Subcutaneous abdominal adipose tissue (tissue), 5 donors: ENCODE measurements at regions not wholly inside any gene's neighbourhood (a gene's known extent, or its start where the extent isn't known, plus 50 kb on each side); places are given as distances from the start of the nearest gene placed in this dataset.
"Not testable (repeated sequence)": the region's sequence is repeated elsewhere in the genome, so short reads cannot be mapped to it uniquely, and the experiment has no call there.

ENCODE experiments used
- H3K27ac ChIP-seq: one replicate; pipeline ENCODE4 v1.7.0; 2013; ENCODE audit warnings: low read depth, mild to moderate bottlenecking, inconsistent platforms, low read length, moderate library complexity
- H3K27me3 ChIP-seq, 5 donors: one replicate each; pipeline ENCODE4 v1.7.0; 2013; ENCODE audit warnings: low read length in 5 of 5, inconsistent platforms in 1 of 5; ENCODE audit not compliant: control insufficient read depth in 5 of 5, insufficient read depth in 4 of 5
- H3K36me3 ChIP-seq, 5 donors: one replicate each; pipeline ENCODE4 v1.7.0; 2013; ENCODE audit warnings: low read length in 5 of 5; ENCODE audit not compliant: control insufficient read depth in 5 of 5, insufficient read depth in 5 of 5
- H3K4me1 ChIP-seq, 5 donors: one replicate each; pipeline ENCODE4 v1.7.0; 2013; ENCODE audit warnings: low read length in 5 of 5, mild to moderate bottlenecking in 3 of 5, moderate library complexity in 1 of 5; ENCODE audit not compliant: control insufficient read depth in 5 of 5, insufficient read depth in 5 of 5
- H3K4me3 ChIP-seq, 5 donors: one replicate each; pipeline ENCODE4 v1.7.0; 2013; ENCODE audit warnings: low read length in 5 of 5, low read depth in 1 of 5
- H3K9ac ChIP-seq, 5 donors: one replicate each; pipeline ENCODE4 v1.7.0; 2013; ENCODE audit warnings: low read length in 5 of 5, mild to moderate bottlenecking in 4 of 5, moderate library complexity in 3 of 5
- H3K9me3 ChIP-seq, 5 donors: one replicate each; pipeline ENCODE4 v1.7.0; 2013; ENCODE audit warnings: low read length in 5 of 5; ENCODE audit not compliant: control insufficient read depth in 5 of 5
- donor health status: healthy.
- donor health status: healthy.
- donor health status: healthy.
- donor health status: healthy.
- donor health status: healthy.

DNA sequence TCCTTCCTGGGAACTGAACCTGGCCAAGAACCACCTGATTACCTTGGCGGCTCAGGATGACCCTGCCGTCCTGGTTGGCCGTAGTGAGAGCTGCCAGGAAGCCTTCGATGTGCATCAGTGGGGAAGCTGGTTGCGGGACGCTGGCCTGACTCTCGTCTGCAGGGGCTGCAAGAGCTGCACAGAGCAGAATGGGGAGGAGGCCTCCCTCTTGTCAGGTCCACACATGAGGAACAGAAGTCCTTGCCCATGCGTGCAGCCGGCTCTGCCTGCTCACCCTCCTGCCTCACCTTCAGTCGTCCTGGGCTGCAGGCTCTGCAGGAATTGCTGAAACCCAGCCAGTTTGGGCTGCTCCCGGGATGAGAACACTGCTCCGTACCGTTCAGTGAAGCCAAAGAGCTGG lies 182.3 kb downstream of the KLRB1 start:
- H3K9me3 ChIP-seq, H3K27me3 ChIP-seq, H3K4me3 ChIP-seq, H3K36me3 ChIP-seq, H3K27ac ChIP-seq, H3K9ac ChIP-seq, H3K4me1 ChIP-seq: not testable (repeated sequence)

DNA sequence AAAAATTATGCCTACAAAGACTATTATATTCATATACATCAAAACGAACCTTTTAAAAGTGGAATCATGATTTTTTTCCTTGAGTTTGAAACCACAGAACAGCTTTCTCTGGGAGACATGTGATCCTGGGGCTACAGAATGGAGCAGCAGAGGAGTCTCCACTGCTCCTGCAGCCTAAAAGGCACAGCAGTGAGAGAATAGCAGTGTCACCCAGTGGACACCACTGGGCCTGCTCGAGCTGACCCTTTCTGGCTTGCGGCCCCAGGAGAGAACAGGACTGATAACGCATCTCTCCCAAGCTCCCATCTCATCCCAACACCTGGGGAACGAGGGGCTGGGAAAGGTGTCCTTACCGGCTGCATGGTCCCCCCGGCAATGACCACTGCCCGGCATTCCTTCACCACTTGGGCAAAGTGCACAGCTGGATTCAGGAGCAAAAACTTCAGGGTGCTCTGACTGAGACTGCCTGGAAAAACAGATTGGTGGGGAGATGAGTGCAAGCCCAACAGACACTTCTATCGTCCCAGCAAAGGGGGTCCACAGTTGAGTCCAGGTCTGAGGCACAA lies 183.5 kb downstream of the KLRB1 start:
- not testable (repeated sequence) for H3K27ac ChIP-seq, H3K9me3 ChIP-seq, H3K36me3 ChIP-seq, H3K4me3 ChIP-seq, H3K27me3 ChIP-seq, H3K9ac ChIP-seq, H3K4me1 ChIP-seq

GRCh38 chr12:9422689-9423088 lies 185.0 kb downstream of the KLRB1 start:
- H3K27ac ChIP-seq, H3K4me1 ChIP-seq, H3K9ac ChIP-seq, H3K36me3 ChIP-seq, H3K9me3 ChIP-seq, H3K27me3 ChIP-seq, H3K4me3 ChIP-seq: not testable (repeated sequence)

GRCh38 chr12:9421520-9422086 lies 186.1 kb downstream of the KLRB1 start:
- H3K27me3 ChIP-seq, H3K36me3 ChIP-seq, H3K9me3 ChIP-seq, H3K9ac ChIP-seq, H3K4me3 ChIP-seq, H3K4me1 ChIP-seq, H3K27ac ChIP-seq: not testable (repeated sequence)

DNA sequence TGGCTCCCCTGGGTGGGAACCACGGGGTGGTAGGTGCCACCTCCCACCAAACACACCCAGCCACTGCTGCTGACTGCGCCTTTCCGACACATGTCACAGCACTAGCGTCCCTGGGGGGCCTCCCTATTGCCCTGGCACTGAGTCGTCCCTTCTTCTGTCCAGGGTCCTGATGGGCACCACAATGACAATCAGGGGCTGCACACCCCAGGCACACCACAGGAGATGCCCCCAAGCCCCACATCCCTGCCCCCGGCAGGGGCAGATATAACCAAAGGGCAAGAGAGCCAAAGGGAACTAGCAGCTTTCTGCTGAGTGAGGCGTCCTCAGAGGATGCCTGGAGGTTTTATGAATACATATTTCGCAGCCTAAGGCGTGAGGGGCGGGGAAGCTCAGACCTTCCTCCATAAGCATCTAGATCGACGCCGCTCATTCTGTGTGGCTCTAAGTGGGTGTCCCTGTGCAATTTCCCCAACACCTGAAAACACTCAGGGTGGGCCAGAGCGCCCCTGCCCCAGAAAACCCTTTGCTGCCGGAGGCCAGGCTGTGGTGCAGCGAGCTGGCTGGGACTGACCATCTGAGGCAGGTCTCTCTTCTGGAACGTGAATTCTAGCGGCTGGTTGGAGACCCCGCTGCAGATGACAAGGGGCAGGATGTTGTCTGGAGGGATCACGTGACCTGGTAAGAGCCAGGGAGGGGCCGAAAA lies 186.7 kb downstream of the KLRB1 start:
- H3K27me3 ChIP-seq, H3K9ac ChIP-seq, H3K36me3 ChIP-seq: not testable (repeated sequence)

DNA sequence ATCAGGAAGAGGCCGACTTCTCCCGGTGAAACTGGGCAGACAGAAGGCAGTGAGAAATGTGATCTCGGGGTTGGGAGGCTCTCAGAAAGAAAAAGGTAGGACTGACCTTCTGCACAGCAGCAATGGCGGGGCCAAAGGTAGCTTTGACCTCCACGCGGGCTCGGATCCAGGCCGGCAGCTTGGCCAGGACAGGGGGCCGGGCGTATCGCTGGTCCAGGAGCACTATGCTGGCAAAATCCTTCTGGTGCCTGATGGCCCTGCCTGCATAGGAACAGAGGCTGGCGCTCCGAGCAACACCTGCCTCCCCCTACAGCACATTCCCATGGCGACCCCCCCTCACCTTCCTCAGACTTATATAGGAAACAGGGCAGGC lies 189.1 kb downstream of the KLRB1 start:
- H3K27me3 ChIP-seq, H3K4me3 ChIP-seq, H3K36me3 ChIP-seq, H3K27ac ChIP-seq, H3K9ac ChIP-seq, H3K9me3 ChIP-seq, H3K4me1 ChIP-seq: not testable (repeated sequence)

More for the DNA sequence above, 186.7 kb downstream of the KLRB1 start:
- not testable (repeated sequence) for H3K4me3 ChIP-seq, H3K4me1 ChIP-seq, H3K9me3 ChIP-seq, H3K27ac ChIP-seq

GRCh38 chr12:9417947-9418668 lies 189.6 kb downstream of the KLRB1 start:
- H3K9me3 ChIP-seq, H3K9ac ChIP-seq, H3K4me1 ChIP-seq, H3K27me3 ChIP-seq, H3K36me3 ChIP-seq, H3K27ac ChIP-seq, H3K4me3 ChIP-seq: not testable (repeated sequence)

DNA sequence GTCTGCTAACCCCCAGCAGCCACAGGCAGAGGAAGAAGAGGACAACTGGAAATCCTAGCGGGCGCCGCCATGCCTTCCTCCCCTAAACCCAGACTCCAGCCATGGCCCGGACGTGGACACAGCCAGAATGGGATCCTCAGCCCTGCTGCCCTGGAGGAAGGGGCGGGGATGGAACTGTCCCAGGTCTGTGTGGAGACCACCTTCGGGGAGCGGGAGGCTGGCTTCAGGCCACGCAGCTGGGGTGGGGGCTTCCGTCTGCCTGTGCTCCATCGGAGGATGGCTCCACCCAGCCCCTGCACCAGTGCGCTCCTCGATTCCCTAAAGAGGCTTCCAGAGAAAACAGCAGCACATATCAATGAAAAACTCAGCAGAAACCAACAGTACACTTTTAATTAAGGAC lies 190.4 kb downstream of the KLRB1 start:
- not testable (repeated sequence) for H3K27me3 ChIP-seq, H3K9ac ChIP-seq, H3K36me3 ChIP-seq, H3K4me1 ChIP-seq, H3K9me3 ChIP-seq, H3K4me3 ChIP-seq, H3K27ac ChIP-seq

DNA sequence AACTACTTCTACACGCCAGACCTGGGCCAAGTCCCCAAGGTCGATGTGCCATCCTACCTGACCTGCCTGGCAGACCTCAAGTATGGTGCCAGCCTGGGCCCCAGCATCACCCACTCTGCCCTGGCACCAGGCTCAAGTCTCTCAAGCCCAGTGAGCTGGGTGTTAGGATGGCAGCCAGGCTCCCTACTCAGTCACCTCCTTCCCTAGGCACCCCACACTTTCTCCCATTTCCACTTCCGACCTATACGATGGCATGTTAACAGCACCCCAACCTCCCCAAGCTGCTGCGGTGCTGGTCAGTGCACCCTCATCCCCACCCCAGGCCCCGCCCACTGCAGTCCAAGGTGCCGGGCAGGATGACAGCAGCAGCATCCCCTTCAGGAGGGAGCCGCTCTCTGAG lies 191.4 kb downstream of the KLRB1 start:
- H3K4me3 ChIP-seq, H3K27ac ChIP-seq, H3K4me1 ChIP-seq: not testable (repeated sequence)

GRCh38 chr12:9415898-9416297 lies 191.8 kb downstream of the KLRB1 start:
- not testable (repeated sequence) for H3K9me3 ChIP-seq, H3K9ac ChIP-seq, H3K27me3 ChIP-seq, H3K27ac ChIP-seq, H3K4me1 ChIP-seq, H3K36me3 ChIP-seq, H3K4me3 ChIP-seq

More for the DNA sequence above, 191.4 kb downstream of the KLRB1 start:
- H3K36me3 ChIP-seq, H3K9ac ChIP-seq, H3K9me3 ChIP-seq, H3K27me3 ChIP-seq: not testable (repeated sequence)
